ENCODE measurements at regions not wholly inside any gene's neighbourhood (a gene's known extent, or its start where the extent isn't known, plus 50 kb on each side); places are given as distances from the start of the nearest gene placed in this dataset.

DNA sequence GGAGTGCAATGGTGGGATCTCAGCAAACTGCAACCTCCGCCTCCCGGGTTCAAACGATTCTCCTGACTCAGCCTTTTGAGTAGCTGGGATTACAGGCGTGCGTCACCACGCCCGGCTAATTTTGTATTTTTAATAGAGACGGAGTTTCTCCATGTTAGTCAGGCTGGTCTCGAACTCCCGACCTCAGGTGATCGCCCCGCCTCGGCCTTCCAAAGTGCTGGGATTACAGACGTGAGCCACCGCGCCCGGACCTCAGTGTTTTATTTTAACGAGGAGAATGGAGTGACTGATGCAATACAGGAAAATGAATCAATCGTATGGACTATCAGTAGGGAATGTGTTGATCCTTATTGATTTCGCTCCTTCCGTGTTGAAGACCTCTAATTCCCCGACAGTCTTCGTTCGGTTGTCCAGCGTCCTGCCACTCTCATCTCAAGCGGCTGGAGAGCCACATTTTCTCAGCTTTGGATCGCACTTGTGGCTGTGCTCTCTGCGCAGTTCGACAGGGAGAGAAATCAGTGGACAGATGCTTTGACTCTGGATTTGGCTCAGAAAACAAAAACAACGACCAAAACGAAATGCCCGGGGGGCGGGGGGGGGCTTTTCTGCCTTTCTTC is 166.2 kb downstream of the TRIM27 start:
- in situ Hi-C loops (cut with MboI; ENCODE audit: low sequenced_read_pairs in 4 of 4) (no loop called here), intact Hi-C loops (cut with DNase I; ENCODE audit: low total_unique reads) (no loop called here)
- TF ChIP-seq POLR2A (IDR thresholded peaks at IDR 0.05), result no peak
- ATAC-seq (no peak), DNase-seq (no peak)
- no peak overlapping the region for H3K27ac ChIP-seq
- H3K9me3 ChIP-seq, result no peaks in the 10 kb centered on the region
- H3K4me3 ChIP-seq, result no peak overlapping the region
- H3K27me3 ChIP-seq, result peaks cover 6 to 22% (median 12%) of the 10 kb centered on the region in 3 donors
- H3K4me1 ChIP-seq, result no peaks in the 10 kb centered on the region
- H3K36me3 ChIP-seq, result no peaks in the 10 kb centered on the region

DNA sequence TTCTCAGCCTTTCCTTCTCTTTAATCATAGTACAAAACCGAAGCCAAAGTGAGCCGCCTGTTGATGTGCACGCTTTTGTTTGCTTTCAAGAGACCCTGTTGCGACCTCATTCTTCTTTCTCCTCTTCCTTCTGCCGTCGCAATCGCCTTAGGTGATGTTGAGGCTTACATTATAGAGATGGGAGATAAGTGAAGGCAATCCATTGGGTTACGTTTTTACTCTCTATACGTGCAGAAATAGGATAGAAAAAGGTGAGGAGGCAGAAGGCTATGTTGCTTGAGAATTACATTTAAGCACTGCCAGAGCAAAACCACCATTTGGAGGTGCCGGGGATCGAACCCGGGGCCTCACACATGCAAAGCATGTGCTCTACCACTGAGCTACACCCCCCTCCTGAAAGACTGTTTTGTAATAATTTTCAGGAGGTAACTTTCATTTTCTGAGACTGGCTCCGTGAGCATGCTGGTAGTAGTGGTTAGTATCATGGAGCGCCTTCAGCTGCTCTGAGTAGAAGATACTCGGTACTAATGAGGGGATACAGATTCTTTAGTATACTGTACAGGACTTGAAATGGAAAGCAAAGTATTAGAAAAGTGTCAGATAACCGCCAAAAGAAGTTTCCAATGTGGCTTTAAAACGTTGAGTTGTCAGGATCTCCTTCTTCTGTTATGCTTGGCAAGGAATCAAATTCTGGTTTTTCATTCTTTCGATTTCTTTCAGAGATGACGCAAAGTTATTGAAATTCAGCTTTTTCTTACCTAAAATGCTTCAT is 165.6 kb downstream of the TRIM27 start:
- no peaks in the 10 kb centered on the region for H3K4me1 ChIP-seq
- DNase-seq, result no peak
- H3K27ac ChIP-seq, result no peak overlapping the region
- H3K27me3 ChIP-seq, result peaks cover 8 to 26% (median 18%) of the 10 kb centered on the region in 3 donors
- in situ Hi-C loops (cut with MboI; ENCODE audit: low sequenced_read_pairs in 4 of 4) (no loop called here), intact Hi-C loops (cut with DNase I; ENCODE audit: low total_unique reads) (no loop called here)
- H3K4me3 ChIP-seq, result no peak overlapping the region
- no peaks in the 10 kb centered on the region for H3K36me3 ChIP-seq
- no peak for ATAC-seq
- H3K9me3 ChIP-seq, result peaks cover 0 to 1% (median 0%) of the 10 kb centered on the region in 3 donors
- TF ChIP-seq POLR2A (IDR thresholded peaks at IDR 0.05), result no peak
- TF ChIP-seq, protein P1, sequence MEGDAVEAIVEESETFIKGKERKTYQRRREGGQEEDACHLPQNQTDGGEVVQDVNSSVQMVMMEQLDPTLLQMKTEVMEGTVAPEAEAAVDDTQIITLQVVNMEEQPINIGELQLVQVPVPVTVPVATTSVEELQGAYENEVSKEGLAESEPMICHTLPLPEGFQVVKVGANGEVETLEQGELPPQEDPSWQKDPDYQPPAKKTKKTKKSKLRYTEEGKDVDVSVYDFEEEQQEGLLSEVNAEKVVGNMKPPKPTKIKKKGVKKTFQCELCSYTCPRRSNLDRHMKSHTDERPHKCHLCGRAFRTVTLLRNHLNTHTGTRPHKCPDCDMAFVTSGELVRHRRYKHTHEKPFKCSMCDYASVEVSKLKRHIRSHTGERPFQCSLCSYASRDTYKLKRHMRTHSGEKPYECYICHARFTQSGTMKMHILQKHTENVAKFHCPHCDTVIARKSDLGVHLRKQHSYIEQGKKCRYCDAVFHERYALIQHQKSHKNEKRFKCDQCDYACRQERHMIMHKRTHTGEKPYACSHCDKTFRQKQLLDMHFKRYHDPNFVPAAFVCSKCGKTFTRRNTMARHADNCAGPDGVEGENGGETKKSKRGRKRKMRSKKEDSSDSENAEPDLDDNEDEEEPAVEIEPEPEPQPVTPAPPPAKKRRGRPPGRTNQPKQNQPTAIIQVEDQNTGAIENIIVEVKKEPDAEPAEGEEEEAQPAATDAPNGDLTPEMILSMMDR (IDR thresholded peaks at IDR 0.05 in 4 of 5, conservative IDR thresholded peaks at IDR 0.05 in 1 of 5), result no peak

GRCh38 chr6:28758818-28759235 is 165.0 kb downstream of the TRIM27 start:
- H3K9me3 ChIP-seq, result peaks cover 0 to 7% (median 0%) of the 10 kb centered on the region in 3 donors
- no peak overlapping the region for H3K4me3 ChIP-seq
- no peak for ATAC-seq
- peaks cover 14 to 32% (median 23%) of the 10 kb centered on the region in 3 donors for H3K27me3 ChIP-seq
- in situ Hi-C loops (cut with MboI; ENCODE audit: low sequenced_read_pairs in 4 of 4), result no loop called here
- H3K36me3 ChIP-seq, result no peaks in the 10 kb centered on the region
- intact Hi-C loops (cut with DNase I; ENCODE audit: low total_unique reads), result no loop called here
- DNase-seq, result no peak
- TF ChIP-seq POLR2A (IDR thresholded peaks at IDR 0.05), result no peak
- TF ChIP-seq, protein P1 (IDR thresholded peaks at IDR 0.05 in 4 of 5, conservative IDR thresholded peaks at IDR 0.05 in 1 of 5), result no peak
- no peak overlapping the region for H3K27ac ChIP-seq
- H3K4me1 ChIP-seq, result no peaks in the 10 kb centered on the region

DNA sequence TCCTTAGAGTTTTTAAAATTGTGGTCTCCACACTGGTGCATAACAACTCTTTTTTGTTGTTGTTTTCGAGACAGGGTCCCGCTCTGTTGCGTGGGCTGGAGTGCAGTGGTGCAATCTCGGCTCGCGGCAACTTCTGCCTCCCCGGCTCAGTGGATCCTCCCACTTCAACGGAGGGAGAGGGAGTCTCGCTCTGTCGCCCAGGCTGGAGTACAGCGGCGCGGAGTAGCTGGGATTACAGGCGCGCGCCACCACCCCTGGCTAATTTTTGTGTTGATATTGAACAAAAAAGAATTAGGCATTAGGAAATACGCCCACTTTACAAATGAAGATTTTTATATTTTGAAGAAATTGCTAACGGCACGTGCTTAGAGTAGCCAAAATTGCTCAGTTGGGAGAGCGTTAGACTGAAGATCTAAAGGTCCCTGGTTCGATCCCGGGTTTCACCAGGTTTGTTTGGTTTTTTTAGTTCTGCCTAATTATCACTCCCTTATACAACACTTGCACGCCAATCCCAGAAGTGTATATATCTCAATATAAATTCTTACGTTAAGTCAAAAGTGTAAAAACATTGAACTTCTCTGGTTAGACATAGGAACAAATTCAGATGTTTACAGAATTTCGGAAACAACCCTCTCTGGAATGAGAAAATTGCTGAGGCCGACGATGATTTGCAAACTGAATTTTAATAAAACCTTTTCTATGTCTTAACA is 159.6 kb downstream of the TRIM27 start:
- TF ChIP-seq, protein P1 (IDR thresholded peaks at IDR 0.05 in 4 of 5, conservative IDR thresholded peaks at IDR 0.05 in 1 of 5), result no peak
- TF ChIP-seq POLR2A (IDR thresholded peaks at IDR 0.05), result no peak
- no peak overlapping the region for H3K4me3 ChIP-seq
- H3K27me3 ChIP-seq, result peaks cover 64 to 75% (median 69%) of the 10 kb centered on the region in 3 donors
- DNase-seq (no peak), ATAC-seq (no peak)
- no peaks in the 10 kb centered on the region for H3K4me1 ChIP-seq
- H3K9me3 ChIP-seq, result peaks cover 0 to 7% (median 0%) of the 10 kb centered on the region in 3 donors
- intact Hi-C loops (cut with DNase I; ENCODE audit: low total_unique reads), result no loop called here
- no peak overlapping the region for H3K27ac ChIP-seq
- in situ Hi-C loops (cut with MboI; ENCODE audit: low sequenced_read_pairs in 4 of 4), result no loop called here
- no peaks in the 10 kb centered on the region for H3K36me3 ChIP-seq

DNA sequence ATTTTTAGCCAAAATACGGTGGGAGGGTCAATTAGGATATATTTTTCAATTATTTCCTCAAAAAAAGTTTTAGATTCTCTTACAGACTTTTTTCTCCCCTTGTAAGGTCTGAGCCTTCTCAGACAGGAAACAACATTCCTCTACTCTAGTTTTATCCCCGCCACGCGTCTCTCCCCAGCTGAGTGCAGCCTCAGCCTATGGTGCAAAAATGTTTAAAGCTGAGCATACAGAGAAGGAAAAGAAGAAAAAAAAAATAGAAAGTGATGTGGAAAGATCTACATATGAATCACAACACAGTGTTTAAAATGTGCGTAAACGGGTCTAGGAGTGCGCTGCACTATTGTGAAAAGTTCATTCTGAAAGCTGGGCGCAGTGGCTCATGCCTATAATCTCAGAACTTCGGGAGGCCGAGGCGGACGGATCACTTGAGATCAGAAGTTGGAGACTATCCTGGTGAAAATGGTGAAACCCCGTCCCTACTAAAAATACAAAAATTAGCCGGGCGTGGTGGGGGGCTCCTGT is 159.0 kb downstream of the TRIM27 start:
- intact Hi-C loops (cut with DNase I; ENCODE audit: low total_unique reads) (no loop called here), in situ Hi-C loops (cut with MboI; ENCODE audit: low sequenced_read_pairs in 4 of 4) (no loop called here)
- no peak for ATAC-seq
- Histone ChIP-seq H3K27me3 (peaks cover 69 to 77% (median 71%) of the 10 kb centered on the region in 3 donors), H3K4me3 (no peak overlapping the region), H3K36me3 (no peaks in the 10 kb centered on the region), H3K27ac (no peak overlapping the region), H3K4me1 (no peaks in the 10 kb centered on the region), H3K9me3 (peaks cover 0 to 7% (median 0%) of the 10 kb centered on the region in 3 donors)
- TF ChIP-seq POLR2A (IDR thresholded peaks at IDR 0.05), result no peak
- TF ChIP-seq, protein P1 (IDR thresholded peaks at IDR 0.05 in 4 of 5, conservative IDR thresholded peaks at IDR 0.05 in 1 of 5), result no peak
- DNase-seq, result no peak
